ENCODE measurements at regions not wholly inside any gene's neighbourhood (a gene's known extent, or its start where the extent isn't known, plus 50 kb on each side); places are given as distances from the start of the nearest gene placed in this dataset.

GRCh38 chr17:79400989-79401703, 209.7 kb downstream of the RBFOX3 start:
- no peak for TF ChIP-seq GATA3 (IDR thresholded peaks at IDR 0.05; ENCODE audit: low read depth, low read length)
- peak; percentile 85 for TF ChIP-seq GATA2 (IDR thresholded peaks at IDR 0.05; ENCODE audit: low read depth, low read length)

GRCh38 chr17:79399610-79400144, 211.2 kb downstream of the RBFOX3 start:
- TF ChIP-seq GATA2 (IDR thresholded peaks at IDR 0.05; ENCODE audit: low read depth, low read length) (no peak), GATA3 (IDR thresholded peaks at IDR 0.05; ENCODE audit: low read depth, low read length) (no peak)

DNA sequence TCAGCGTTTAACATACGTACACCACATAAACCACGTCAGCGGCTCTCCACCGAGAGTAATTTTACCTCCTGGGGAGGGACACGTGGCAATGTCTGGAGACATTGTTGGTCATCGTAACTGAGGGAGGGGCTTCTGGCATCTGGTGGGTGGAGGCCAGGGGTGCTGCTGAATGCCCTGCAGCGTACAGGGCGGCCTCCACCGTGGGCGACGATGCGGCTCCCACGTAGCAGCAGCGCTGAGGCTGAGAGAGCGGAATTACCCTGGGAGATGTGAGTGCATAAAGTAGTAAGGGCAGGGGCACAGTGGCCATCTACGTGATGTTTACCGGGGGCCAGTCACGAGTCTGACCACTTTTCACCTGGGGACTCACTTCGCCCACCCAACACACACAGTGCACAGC, 212.4 kb downstream of the RBFOX3 start:
- TF ChIP-seq GATA3 (IDR thresholded peaks at IDR 0.05; ENCODE audit: low read depth, low read length): no peak
- TF ChIP-seq GATA2 (IDR thresholded peaks at IDR 0.05; ENCODE audit: low read depth, low read length): no peak

DNA sequence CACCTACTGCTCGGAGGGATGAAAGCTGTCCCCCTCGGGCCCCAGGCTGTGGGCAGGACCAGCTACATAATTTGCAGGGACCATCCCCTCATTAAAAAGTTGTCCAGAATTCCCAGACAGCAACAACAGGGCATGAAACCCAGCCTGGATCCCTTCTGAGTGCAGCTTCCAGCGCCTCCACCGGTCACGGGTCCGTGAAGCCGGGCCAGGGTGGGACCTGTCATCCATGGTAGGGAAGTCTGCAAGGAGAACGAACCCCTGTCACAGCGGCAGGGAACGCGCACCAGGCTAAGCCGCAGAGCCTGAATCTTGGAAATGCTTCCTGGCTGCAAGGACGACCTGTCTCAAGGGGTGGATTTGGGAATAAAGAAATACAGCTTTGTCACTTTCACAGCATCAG, 214.2 kb downstream of the RBFOX3 start:
- TF ChIP-seq GATA2 (IDR thresholded peaks at IDR 0.05; ENCODE audit: low read depth, low read length) (no peak), GATA3 (IDR thresholded peaks at IDR 0.05; ENCODE audit: low read depth, low read length) (no peak)

DNA sequence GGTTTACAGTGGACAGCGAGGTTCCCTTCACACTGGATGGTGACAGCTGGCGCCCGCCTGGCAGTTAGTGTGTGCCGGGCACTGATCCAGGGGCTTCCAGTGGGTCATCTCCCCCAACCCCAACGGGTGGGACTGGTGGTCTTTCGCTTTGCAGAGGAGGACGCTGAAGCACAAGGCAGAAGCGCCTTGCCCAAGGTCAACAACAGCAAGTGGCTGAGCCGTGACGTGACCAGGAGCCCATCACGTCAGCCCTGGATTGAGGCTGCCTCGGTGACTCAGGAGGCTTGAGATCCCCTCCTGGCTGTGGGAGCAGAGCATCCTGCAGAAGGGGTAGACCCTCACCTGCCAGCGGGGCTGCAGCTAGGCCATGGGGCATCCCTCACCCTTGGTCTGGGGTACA, 215.3 kb downstream of the RBFOX3 start:
- no peak for TF ChIP-seq GATA3 (IDR thresholded peaks at IDR 0.05; ENCODE audit: low read depth, low read length)
- no peak for TF ChIP-seq GATA2 (IDR thresholded peaks at IDR 0.05; ENCODE audit: low read depth, low read length)

GRCh38 chr17:79395066-79395465, 215.8 kb downstream of the RBFOX3 start:
- TF ChIP-seq GATA3 (IDR thresholded peaks at IDR 0.05; ENCODE audit: low read depth, low read length) (no peak), GATA2 (IDR thresholded peaks at IDR 0.05; ENCODE audit: low read depth, low read length) (no peak)

GRCh38 chr17:79393358-79394052, 217.3 kb downstream of the RBFOX3 start:
- TF ChIP-seq GATA2 (IDR thresholded peaks at IDR 0.05; ENCODE audit: low read depth, low read length) (no peak), GATA3 (IDR thresholded peaks at IDR 0.05; ENCODE audit: low read depth, low read length) (no peak)

DNA sequence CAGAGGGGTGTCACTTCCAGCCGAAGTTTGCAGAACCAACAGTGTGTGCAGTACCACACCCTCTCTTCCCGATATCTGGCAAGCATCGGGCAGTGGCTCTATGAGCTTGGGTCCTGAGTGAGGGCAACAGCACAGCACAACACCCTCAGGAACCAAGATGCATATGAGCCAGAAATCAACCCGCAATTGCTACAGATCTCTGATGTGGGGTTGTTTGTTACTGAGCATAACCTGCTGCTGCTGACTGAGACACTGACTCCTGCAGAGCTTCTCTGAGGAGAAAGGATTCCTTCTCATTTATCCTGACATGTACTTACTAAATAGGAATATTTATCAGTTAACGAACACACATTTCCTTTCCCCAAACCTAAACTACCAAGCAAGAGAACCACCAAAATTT, 218.3 kb downstream of the RBFOX3 start:
- no peak for TF ChIP-seq GATA2 (IDR thresholded peaks at IDR 0.05; ENCODE audit: low read depth, low read length)
- no peak for TF ChIP-seq GATA3 (IDR thresholded peaks at IDR 0.05; ENCODE audit: low read depth, low read length)

DNA sequence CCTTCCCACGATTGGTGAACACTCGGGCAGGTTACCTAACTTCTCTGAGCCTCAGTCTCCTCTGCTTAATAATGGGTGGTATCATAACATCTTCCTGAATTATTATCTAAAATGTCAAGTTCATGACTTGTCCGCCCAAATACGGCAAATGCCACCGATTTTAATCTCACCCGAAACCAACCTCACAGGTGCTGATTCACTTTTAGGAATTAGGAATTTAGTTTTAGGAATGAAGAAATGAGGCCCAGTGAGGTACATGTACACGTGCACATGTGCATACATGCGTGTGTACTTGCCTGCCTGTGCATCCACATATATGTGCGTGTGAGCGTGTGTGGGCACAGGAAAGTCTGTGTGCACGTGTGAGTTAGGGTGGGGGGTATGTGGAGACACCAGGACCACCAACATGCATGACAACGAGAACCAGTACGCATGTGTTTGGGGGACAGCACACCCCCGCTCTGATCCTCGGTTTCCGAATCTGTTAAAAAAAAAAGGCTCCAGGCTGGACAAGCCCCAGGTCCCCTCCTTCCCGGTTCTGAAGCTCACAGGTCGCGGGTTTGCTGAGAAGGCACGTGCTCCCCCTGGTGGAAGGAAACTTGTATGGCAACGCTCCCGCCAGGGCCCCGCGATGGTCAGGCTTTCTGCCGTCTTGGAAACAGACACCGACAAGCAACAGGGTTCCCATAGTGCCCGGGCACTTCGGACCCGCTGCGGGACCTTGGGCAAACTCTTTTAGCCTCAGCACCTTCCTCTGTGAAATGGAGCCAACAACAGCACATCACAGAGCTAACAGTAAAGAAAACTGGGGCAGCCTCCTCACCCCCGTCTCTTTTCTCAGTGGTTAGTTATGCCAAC, 219.2 kb downstream of the RBFOX3 start:
- no peak for TF ChIP-seq GATA2 (IDR thresholded peaks at IDR 0.05; ENCODE audit: low read depth, low read length)
- no peak for TF ChIP-seq GATA3 (IDR thresholded peaks at IDR 0.05; ENCODE audit: low read depth, low read length)

DNA sequence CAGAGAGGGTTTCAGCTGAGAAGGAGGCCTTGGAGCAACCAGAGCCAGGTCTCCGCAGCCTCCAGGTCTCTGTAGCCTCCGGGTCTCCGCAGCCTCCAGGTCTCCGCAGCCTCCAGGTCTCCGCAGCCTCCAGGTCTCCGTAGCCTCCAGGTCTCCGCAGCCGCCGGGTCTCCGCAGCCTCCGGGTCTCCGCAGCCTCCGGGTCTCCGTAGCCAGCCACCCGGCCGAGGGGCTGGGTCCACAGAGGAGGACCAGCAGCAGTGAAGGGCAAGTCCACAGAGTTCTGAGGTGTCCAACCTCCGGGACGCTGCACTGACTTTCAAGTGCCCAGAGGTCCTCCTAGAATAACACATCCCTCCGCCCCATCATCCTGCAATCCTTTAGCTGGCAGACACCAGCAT, 221.0 kb downstream of the RBFOX3 start:
- TF ChIP-seq GATA3 (IDR thresholded peaks at IDR 0.05; ENCODE audit: low read depth, low read length) (no peak), GATA2 (IDR thresholded peaks at IDR 0.05; ENCODE audit: low read depth, low read length) (no peak)

- TF ChIP-seq GATA3 (IDR thresholded peaks at IDR 0.05; ENCODE audit: low read depth, low read length) (no peak), GATA2 (IDR thresholded peaks at IDR 0.05; ENCODE audit: low read depth, low read length) (no peak)
These were observed 222.1 kb downstream of the RBFOX3 start for GRCh38 chr17:79388556-79389295.

DNA sequence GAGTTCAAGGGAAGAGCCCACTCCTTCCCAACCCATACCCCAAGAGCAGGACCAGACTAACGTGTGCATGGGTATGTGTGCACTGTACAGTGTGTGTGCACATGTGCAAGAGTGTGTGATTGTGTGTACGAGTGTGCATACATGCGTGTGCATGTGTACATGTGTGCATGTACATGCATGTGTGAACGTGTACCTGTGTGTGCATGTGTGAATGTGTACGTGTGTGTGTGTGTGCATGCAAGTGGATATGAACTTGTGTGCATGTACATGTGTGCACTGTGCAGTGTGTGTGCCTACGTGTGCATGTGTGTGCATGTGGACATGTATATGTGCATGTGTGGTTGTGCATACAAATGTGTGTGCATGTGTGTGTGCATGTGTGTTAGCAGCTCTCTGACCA, 223.1 kb downstream of the RBFOX3 start:
- TF ChIP-seq GATA2 (IDR thresholded peaks at IDR 0.05; ENCODE audit: low read depth, low read length): no peak
- TF ChIP-seq GATA3 (IDR thresholded peaks at IDR 0.05; ENCODE audit: low read depth, low read length): no peak

GRCh38 chr17:79385962-79386563, 224.8 kb downstream of the RBFOX3 start:
- no peak for TF ChIP-seq GATA2 (IDR thresholded peaks at IDR 0.05; ENCODE audit: low read depth, low read length)
- no peak for TF ChIP-seq GATA3 (IDR thresholded peaks at IDR 0.05; ENCODE audit: low read depth, low read length)

Data from SH-SY5Y (cell line).